ENCODE measurements at regions not wholly inside any gene's neighbourhood (a gene's known extent, or its start where the extent isn't known, plus 50 kb on each side); places are given as distances from the start of the nearest gene placed in this dataset.
"Not testable (repeated sequence)": the region's sequence is repeated elsewhere in the genome, so short reads cannot be mapped to it uniquely, and the experiment has no call there.

DNA sequence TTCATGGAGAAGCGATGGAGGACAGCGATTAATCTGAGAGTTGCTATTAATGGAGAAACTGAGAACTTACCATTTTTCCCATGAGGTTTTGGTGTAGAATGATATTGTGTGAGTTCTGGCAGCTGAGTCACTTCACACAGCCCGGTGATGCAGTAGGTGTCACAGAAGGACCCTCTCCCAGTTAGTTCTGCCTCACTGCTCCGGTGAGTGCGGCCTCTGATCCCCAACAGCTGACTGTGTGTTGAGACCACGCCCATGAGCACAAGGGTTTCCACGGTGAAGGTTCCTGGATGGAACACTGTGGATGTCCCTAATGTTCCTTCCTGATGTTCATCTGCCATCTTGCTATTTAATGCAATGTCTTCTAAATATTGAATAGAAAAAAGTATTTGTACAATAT is 114.0 kb upstream of the SULF2 start:
- H2BK15ac ChIP-seq (ENCODE audit: low read depth, poor library complexity, severe bottlenecking); H3K4me1 ChIP-seq (ENCODE audit: control insufficient read depth, insufficient read depth, low read depth, low read length); H3K9me3 ChIP-seq (ENCODE audit: control insufficient read depth, low read length); H3K4me2 ChIP-seq (ENCODE audit: low read length, poor library complexity, severe bottlenecking); H3K4me3 ChIP-seq (ENCODE audit: insufficient read depth in 1 of 2, low read depth in 1 of 2, low read length in 2 of 2); H2AK5ac ChIP-seq (ENCODE audit: low read length, severe bottlenecking); H2BK12ac ChIP-seq (ENCODE audit: low read length in 2 of 2); H3K4ac ChIP-seq (ENCODE audit: low read depth in 1 of 2, low read length in 2 of 2); H3K14ac ChIP-seq (ENCODE audit: low read length in 2 of 2); H3K9ac ChIP-seq (ENCODE audit: low read length); H4K91ac ChIP-seq (ENCODE audit: low read length); DNase-seq; H3K79me1 ChIP-seq (replicated peaks; ENCODE audit: low read length, poor library complexity, severe bottlenecking); H3K23ac ChIP-seq (ENCODE audit: low read length in 2 of 2); H3K18ac ChIP-seq (ENCODE audit: low read depth in 1 of 2, low read length in 2 of 2); H2BK5ac ChIP-seq (ENCODE audit: low read depth, low read length, poor library complexity, severe bottlenecking); H3K27me3 ChIP-seq (ENCODE audit: control insufficient read depth in 1 of 2, insufficient read depth in 1 of 2, low read length in 2 of 2); H2AFZ ChIP-seq (ENCODE audit: low read depth, low read length); H2BK120ac ChIP-seq (ENCODE audit: low read depth, low read length); H3K36me3 ChIP-seq (ENCODE audit: control insufficient read depth in 1 of 2, insufficient read depth in 2 of 2, low read depth in 1 of 2, low read length in 2 of 2); H3K27ac ChIP-seq (ENCODE audit: low read length, poor library complexity, severe bottlenecking); H4K8ac ChIP-seq (ENCODE audit: low read length): not testable (repeated sequence)
- WGBS: no CpG with 5 or more reads among the region's 7 CpGs

DNA sequence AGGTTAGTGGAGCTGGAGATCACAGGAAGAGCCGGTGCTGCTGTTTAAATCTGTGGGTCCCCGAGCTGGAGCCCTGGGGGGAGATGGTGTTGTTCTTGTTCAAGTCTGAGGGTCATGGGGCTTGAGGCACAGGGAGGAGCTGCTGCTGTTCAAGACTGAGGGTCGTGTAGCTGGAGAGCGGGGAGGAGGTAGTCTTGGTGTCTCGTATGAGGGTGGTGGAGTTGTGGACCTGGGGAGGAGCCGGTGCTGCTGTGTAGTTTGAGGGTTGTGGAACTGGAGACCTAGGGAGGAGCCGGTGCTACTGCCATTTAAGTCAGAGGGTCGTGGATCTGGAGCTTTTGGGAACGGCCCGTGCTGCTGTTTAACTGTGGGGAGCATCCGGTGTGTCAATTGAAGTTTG is 112.2 kb upstream of the SULF2 start:
- H3K4me3 ChIP-seq (ENCODE audit: insufficient read depth in 1 of 2, low read depth in 1 of 2, low read length in 2 of 2): no peak overlapping the region
- H3K9me3 ChIP-seq (ENCODE audit: control insufficient read depth, low read length): no peaks in the 10 kb centered on the region
- H2AK5ac ChIP-seq (ENCODE audit: low read length, severe bottlenecking): no peak overlapping the region
- H4K91ac ChIP-seq (ENCODE audit: low read length): no peak overlapping the region
- H2BK15ac ChIP-seq (ENCODE audit: low read depth, poor library complexity, severe bottlenecking): no peak overlapping the region
- no peaks in the 10 kb centered on the region for H3K27me3 ChIP-seq (ENCODE audit: control insufficient read depth in 1 of 2, insufficient read depth in 1 of 2, low read length in 2 of 2)
- no peak overlapping the region for H2BK12ac ChIP-seq (ENCODE audit: low read length in 2 of 2)
- H3K9ac ChIP-seq (ENCODE audit: low read length): no peak overlapping the region
- no peak overlapping the region for H4K8ac ChIP-seq (ENCODE audit: low read length)
- H3K14ac ChIP-seq (ENCODE audit: low read length in 2 of 2): no peak overlapping the region
- H2BK5ac ChIP-seq (ENCODE audit: low read depth, low read length, poor library complexity, severe bottlenecking): no peak overlapping the region
- 88% methylated on average over 11 of the region's 11 CpGs for WGBS
- no peak for DNase-seq
- peak overlapping the region in 1 of 2 experiments; percentile 5 for H3K18ac ChIP-seq (ENCODE audit: low read depth in 1 of 2, low read length in 2 of 2)
- no peaks in the 10 kb centered on the region for H3K4me1 ChIP-seq (ENCODE audit: control insufficient read depth, insufficient read depth, low read depth, low read length)
- H2AFZ ChIP-seq (ENCODE audit: low read depth, low read length): no peak overlapping the region
- no peak overlapping the region for H3K4me2 ChIP-seq (ENCODE audit: low read length, poor library complexity, severe bottlenecking)
- H3K36me3 ChIP-seq (ENCODE audit: control insufficient read depth in 1 of 2, insufficient read depth in 2 of 2, low read depth in 1 of 2, low read length in 2 of 2): no peaks in the 10 kb centered on the region
- no peak overlapping the region for H3K27ac ChIP-seq (ENCODE audit: low read length, poor library complexity, severe bottlenecking)
- H2BK120ac ChIP-seq (ENCODE audit: low read depth, low read length): no peak overlapping the region
- no peak overlapping the region for H3K23ac ChIP-seq (ENCODE audit: low read length in 2 of 2)
- H3K4ac ChIP-seq (ENCODE audit: low read depth in 1 of 2, low read length in 2 of 2): no peak overlapping the region
- H3K79me1 ChIP-seq (replicated peaks; ENCODE audit: low read length, poor library complexity, severe bottlenecking): no peaks in the 10 kb centered on the region

DNA sequence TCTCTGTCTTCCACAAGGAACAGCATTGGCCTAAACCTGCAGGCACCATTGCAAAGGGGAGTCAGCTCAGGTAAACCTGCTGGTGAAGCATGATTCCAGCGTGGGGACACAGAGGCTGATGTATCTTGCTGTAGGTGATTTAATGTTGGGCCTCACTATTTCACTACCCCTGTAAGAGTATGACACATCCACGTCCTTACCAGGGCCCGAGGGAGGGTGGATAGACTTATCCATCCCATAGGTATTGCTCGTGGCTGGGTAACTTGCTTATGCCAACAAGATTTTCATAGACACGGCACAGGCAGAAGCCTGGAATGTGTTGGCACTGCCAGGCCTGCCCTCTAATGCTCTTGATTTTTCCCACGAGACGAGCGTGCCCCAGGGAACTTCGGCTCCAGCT is 107.4 kb upstream of the SULF2 start:
- not testable (repeated sequence) for H4K91ac ChIP-seq (ENCODE audit: low read length); H3K9me3 ChIP-seq (ENCODE audit: control insufficient read depth, low read length); H3K23ac ChIP-seq (ENCODE audit: low read length in 2 of 2); H2AFZ ChIP-seq (ENCODE audit: low read depth, low read length); H3K27ac ChIP-seq (ENCODE audit: low read length, poor library complexity, severe bottlenecking); H2BK12ac ChIP-seq (ENCODE audit: low read length in 2 of 2); H3K18ac ChIP-seq (ENCODE audit: low read depth in 1 of 2, low read length in 2 of 2); H3K4ac ChIP-seq (ENCODE audit: low read depth in 1 of 2, low read length in 2 of 2); H2BK15ac ChIP-seq (ENCODE audit: low read depth, poor library complexity, severe bottlenecking); H3K79me1 ChIP-seq (replicated peaks; ENCODE audit: low read length, poor library complexity, severe bottlenecking); H3K9ac ChIP-seq (ENCODE audit: low read length); H3K4me1 ChIP-seq (ENCODE audit: control insufficient read depth, insufficient read depth, low read depth, low read length); H2BK120ac ChIP-seq (ENCODE audit: low read depth, low read length); H3K36me3 ChIP-seq (ENCODE audit: control insufficient read depth in 1 of 2, insufficient read depth in 2 of 2, low read depth in 1 of 2, low read length in 2 of 2); H3K4me3 ChIP-seq (ENCODE audit: insufficient read depth in 1 of 2, low read depth in 1 of 2, low read length in 2 of 2); H2BK5ac ChIP-seq (ENCODE audit: low read depth, low read length, poor library complexity, severe bottlenecking); H4K8ac ChIP-seq (ENCODE audit: low read length); H3K4me2 ChIP-seq (ENCODE audit: low read length, poor library complexity, severe bottlenecking); DNase-seq; H3K14ac ChIP-seq (ENCODE audit: low read length in 2 of 2); H2AK5ac ChIP-seq (ENCODE audit: low read length, severe bottlenecking)
- peaks cover 4 to 15% of the 10 kb centered on the region in 2 experiments for H3K27me3 ChIP-seq (ENCODE audit: control insufficient read depth in 1 of 2, insufficient read depth in 1 of 2, low read length in 2 of 2)
- no CpG with 5 or more reads among the region's 9 CpGs for WGBS

DNA sequence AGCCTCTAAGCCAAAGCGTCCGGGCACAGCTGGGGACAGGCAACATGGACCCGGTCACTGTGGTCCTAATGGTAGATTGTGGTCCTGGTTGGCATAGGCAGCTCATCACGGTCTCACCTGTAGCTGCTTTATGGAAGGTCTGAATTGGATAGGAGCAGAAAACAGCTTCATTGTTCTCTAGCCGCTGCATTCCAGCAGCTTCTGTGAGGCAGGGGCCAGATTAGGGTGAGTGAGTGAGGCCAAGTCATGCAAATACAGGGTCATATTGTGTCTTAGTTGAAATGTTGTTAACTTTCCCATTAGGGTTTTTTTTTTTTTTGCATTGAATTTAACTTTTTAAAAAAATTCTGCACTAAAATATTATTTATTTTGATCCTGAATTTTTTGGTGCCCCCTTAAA is 105.4 kb upstream of the SULF2 start:
- not testable (repeated sequence) for DNase-seq; H3K9ac ChIP-seq (ENCODE audit: low read length); H4K8ac ChIP-seq (ENCODE audit: low read length); H3K79me1 ChIP-seq (replicated peaks; ENCODE audit: low read length, poor library complexity, severe bottlenecking); H2AK5ac ChIP-seq (ENCODE audit: low read length, severe bottlenecking); H2AFZ ChIP-seq (ENCODE audit: low read depth, low read length); H2BK12ac ChIP-seq (ENCODE audit: low read length in 2 of 2); H2BK15ac ChIP-seq (ENCODE audit: low read depth, poor library complexity, severe bottlenecking); H4K91ac ChIP-seq (ENCODE audit: low read length); H3K4me1 ChIP-seq (ENCODE audit: control insufficient read depth, insufficient read depth, low read depth, low read length); H3K27ac ChIP-seq (ENCODE audit: low read length, poor library complexity, severe bottlenecking); H2BK120ac ChIP-seq (ENCODE audit: low read depth, low read length); H2BK5ac ChIP-seq (ENCODE audit: low read depth, low read length, poor library complexity, severe bottlenecking); H3K23ac ChIP-seq (ENCODE audit: low read length in 2 of 2); H3K4me3 ChIP-seq (ENCODE audit: insufficient read depth in 1 of 2, low read depth in 1 of 2, low read length in 2 of 2); H3K4me2 ChIP-seq (ENCODE audit: low read length, poor library complexity, severe bottlenecking); H3K14ac ChIP-seq (ENCODE audit: low read length in 2 of 2); H3K9me3 ChIP-seq (ENCODE audit: control insufficient read depth, low read length); H3K18ac ChIP-seq (ENCODE audit: low read depth in 1 of 2, low read length in 2 of 2); H3K36me3 ChIP-seq (ENCODE audit: control insufficient read depth in 1 of 2, insufficient read depth in 2 of 2, low read depth in 1 of 2, low read length in 2 of 2); H3K4ac ChIP-seq (ENCODE audit: low read depth in 1 of 2, low read length in 2 of 2)
- WGBS: 89% methylated on average over 3 of the region's 5 CpGs
- peaks cover 4 to 28% of the 10 kb centered on the region in 2 experiments for H3K27me3 ChIP-seq (ENCODE audit: control insufficient read depth in 1 of 2, insufficient read depth in 1 of 2, low read length in 2 of 2)
